Loucy (cell line): ENCODE measurements at regions not wholly inside any gene's neighbourhood (a gene's known extent, or its start where the extent isn't known, plus 50 kb on each side); places are given as distances from the start of the nearest gene placed in this dataset.

Experiments used
- H2AFZ ChIP-seq: fragments of 200-600 bp; sonication (generic); 2 replicates; pipeline ENCODE4 v1.6.0; 2016; ENCODE audit warnings: antibody characterized with exemption, mild to moderate bottlenecking, low read length, moderate library complexity
- H3F3A ChIP-seq: fragments of 200-600 bp; 2 replicates; pipeline ENCODE4 v1.6.0; 2016; ENCODE audit warnings: antibody characterized with exemption, low read depth, mild to moderate bottlenecking
- H3K27me3 ChIP-seq: fragments of 200-600 bp; sonication (generic); 2 replicates; pipeline ENCODE4 v1.6.1; 2014; ENCODE audit warnings: low read length, mild to moderate bottlenecking; ENCODE audit not compliant: insufficient read depth, poor library complexity, severe bottlenecking
- H3K36me3 ChIP-seq: fragments of 200-600 bp; sonication (generic); 2 replicates; pipeline ENCODE4 v1.6.1; 2016; ENCODE audit warnings: low read length; ENCODE audit not compliant: insufficient read depth
- H3K4me1 ChIP-seq: fragments of 200-600 bp; sonication (generic); 2 replicates; pipeline ENCODE4 v1.5.1; 2014; ENCODE audit warnings: low read length, mild to moderate bottlenecking; ENCODE audit not compliant: insufficient read depth, poor library complexity, severe bottlenecking
- H3K4me2 ChIP-seq: fragments of 200-600 bp; sonication (generic); 2 replicates; pipeline ENCODE4 v1.6.0; 2014; ENCODE audit warnings: antibody characterized with exemption, low read length, low read depth, mild to moderate bottlenecking; ENCODE audit not compliant: poor library complexity, severe bottlenecking
- H3K4me3 ChIP-seq: fragments of 200-600 bp; sonication (generic); 2 replicates; pipeline ENCODE4 v1.5.1; 2014; ENCODE audit warnings: low read length, mild to moderate bottlenecking, mixed read lengths; ENCODE audit not compliant: poor library complexity, severe bottlenecking
- H3K79me2 ChIP-seq: fragments of 200-600 bp; sonication (generic); 2 replicates; pipeline ENCODE4 v1.6.1; 2014; ENCODE audit warnings: low read length; ENCODE audit not compliant: insufficient read depth
- H3K9ac ChIP-seq: fragments of 200-600 bp; sonication (generic); 2 replicates; pipeline ENCODE4 v1.6.0; 2014; ENCODE audit warnings: mild to moderate bottlenecking, low read depth, low read length, moderate library complexity; ENCODE audit not compliant: poor library complexity, severe bottlenecking
- H3K9me2 ChIP-seq: fragments of 200-600 bp; sonication (generic); replicated peaks from 2 replicates; pipeline ENCODE4 v1.6.1; 2016; ENCODE audit warnings: low read depth, low read length, mixed read lengths
- H3K9me3 ChIP-seq: fragments of 200-600 bp; sonication (generic); 2 replicates; pipeline ENCODE4 v1.6.1; 2014; ENCODE audit warnings: mild to moderate bottlenecking, antibody characterized with exemption, low read length, low read depth; ENCODE audit not compliant: insufficient read depth
- H4K20me1 ChIP-seq: fragments of 200-600 bp; sonication (generic); 2 replicates; pipeline ENCODE4 v1.6.0; 2014; ENCODE audit warnings: antibody characterized with exemption, low read length, mild to moderate bottlenecking; ENCODE audit not compliant: insufficient read depth, poor library complexity, severe bottlenecking
- EZH2phosphoT487 ChIP-seq: fragments of 200-600 bp; IDR thresholded peaks from 2 replicates; pipeline ENCODE4 v1.6.1; 2018; ENCODE audit warnings: antibody characterized with exemption, mild to moderate bottlenecking, moderate library complexity, borderline replicate concordance
- TF ChIP-seq, protein P1 (sequence below): fragments of 200-600 bp; sonication (generic); conservative IDR thresholded peaks from 2 replicates; pipeline ENCODE4 v1.5.1; 2014; ENCODE audit warnings: mild to moderate bottlenecking, antibody characterized with exemption, low read length

DNA sequence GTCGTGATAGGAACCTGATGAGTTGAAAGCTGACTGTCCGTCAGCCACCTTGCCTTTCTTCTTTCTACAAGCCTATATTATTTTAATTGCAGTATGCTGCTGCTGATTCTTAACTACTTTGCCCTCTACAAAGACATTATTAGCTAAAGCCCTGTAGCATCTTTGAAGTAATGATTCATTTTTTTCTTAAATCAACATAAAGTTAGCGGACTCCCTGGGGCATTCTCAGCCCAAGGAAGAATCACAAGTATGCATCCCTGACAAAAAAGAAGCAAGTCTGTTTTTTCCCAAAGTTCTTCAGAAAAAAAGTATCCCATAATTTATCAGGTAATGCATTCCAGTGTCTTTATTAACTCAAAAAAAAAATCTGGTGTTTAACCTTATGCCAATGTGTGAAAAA lies 69.5 kb upstream of the TAS2R1 start:
- H2AFZ ChIP-seq = no peak overlapping the region
- no peak overlapping the region for H3K4me2 ChIP-seq
- H3K27me3 ChIP-seq = no peaks in the 10 kb centered on the region
- no peak overlapping the region for H3K4me3 ChIP-seq
- no peak overlapping the region for H3K9ac ChIP-seq
- H3K36me3 ChIP-seq = no peaks in the 10 kb centered on the region
- H3K9me2 ChIP-seq = no peaks in the 10 kb centered on the region
- H3F3A ChIP-seq = no peaks in the 10 kb centered on the region
- H3K4me1 ChIP-seq = no peaks in the 10 kb centered on the region
- no peak for TF ChIP-seq EZH2phosphoT487
- TF ChIP-seq, protein P1, sequence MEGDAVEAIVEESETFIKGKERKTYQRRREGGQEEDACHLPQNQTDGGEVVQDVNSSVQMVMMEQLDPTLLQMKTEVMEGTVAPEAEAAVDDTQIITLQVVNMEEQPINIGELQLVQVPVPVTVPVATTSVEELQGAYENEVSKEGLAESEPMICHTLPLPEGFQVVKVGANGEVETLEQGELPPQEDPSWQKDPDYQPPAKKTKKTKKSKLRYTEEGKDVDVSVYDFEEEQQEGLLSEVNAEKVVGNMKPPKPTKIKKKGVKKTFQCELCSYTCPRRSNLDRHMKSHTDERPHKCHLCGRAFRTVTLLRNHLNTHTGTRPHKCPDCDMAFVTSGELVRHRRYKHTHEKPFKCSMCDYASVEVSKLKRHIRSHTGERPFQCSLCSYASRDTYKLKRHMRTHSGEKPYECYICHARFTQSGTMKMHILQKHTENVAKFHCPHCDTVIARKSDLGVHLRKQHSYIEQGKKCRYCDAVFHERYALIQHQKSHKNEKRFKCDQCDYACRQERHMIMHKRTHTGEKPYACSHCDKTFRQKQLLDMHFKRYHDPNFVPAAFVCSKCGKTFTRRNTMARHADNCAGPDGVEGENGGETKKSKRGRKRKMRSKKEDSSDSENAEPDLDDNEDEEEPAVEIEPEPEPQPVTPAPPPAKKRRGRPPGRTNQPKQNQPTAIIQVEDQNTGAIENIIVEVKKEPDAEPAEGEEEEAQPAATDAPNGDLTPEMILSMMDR = no peak
- no peaks in the 10 kb centered on the region for H4K20me1 ChIP-seq
- H3K9me3 ChIP-seq = no peaks in the 10 kb centered on the region
- no peaks in the 10 kb centered on the region for H3K79me2 ChIP-seq

DNA sequence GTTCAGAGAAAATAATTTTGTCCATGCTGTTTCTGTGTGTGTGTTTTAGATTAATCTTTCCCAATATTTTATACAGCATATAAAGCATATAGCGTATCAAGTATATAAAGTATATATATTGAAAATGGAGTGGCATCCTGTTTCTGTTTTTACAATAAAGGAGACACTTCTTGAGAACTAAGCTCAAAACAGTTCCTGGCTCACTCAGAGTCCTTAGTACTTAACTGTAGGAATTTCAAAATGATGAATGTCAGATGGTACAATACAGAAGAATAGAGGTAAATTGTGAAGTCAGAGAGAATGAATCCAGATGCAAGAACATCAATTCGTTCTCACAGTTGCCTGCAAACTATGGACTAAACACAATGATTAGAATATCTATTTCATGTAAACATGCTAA lies 68.7 kb upstream of the TAS2R1 start:
- H3K9me2 ChIP-seq = no peaks in the 10 kb centered on the region
- no peak for TF ChIP-seq EZH2phosphoT487
- TF ChIP-seq, protein P1 = no peak
- H3F3A ChIP-seq = no peaks in the 10 kb centered on the region
- H3K4me2 ChIP-seq = no peak overlapping the region
- no peaks in the 10 kb centered on the region for H3K27me3 ChIP-seq
- no peaks in the 10 kb centered on the region for H4K20me1 ChIP-seq
- no peaks in the 10 kb centered on the region for H3K79me2 ChIP-seq
- no peak overlapping the region for H2AFZ ChIP-seq
- no peak overlapping the region for H3K9ac ChIP-seq
- no peaks in the 10 kb centered on the region for H3K9me3 ChIP-seq
- H3K36me3 ChIP-seq = no peaks in the 10 kb centered on the region
- no peak overlapping the region for H3K4me3 ChIP-seq
- H3K4me1 ChIP-seq = no peaks in the 10 kb centered on the region

DNA sequence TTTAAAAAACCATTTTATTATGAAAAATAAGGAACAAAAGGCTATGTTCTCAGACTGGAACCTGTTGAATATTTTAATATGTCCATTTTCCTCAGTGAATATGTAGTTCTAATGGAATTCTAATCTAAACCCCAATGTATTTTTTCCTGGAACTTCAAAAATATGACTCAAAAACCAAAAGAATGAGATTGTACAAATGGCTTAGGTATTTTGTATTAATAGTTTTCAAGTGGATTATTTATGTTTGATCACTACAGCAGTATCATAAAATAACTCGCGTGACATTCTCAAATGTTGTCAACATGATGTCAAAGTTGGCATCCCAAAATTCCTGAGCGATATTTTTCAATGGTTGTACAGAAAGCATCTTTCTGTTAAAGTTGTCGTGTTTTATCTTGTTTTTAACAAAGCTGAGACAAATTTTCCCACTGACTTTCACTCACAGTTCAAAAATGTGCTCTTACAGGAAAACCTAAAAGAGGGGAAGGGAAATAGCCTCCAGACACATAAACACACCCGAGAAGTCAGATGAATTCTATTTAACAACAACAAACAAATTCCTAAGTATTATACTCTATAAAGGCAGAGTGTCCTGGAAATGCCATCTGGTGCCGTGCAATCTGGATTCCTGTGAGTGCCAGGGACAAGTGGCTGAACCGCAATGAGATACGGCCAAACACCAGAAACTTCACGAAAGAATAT lies 68.1 kb upstream of the TAS2R1 start:
- TF ChIP-seq, protein P1 = no peak
- no peak for TF ChIP-seq EZH2phosphoT487
- H3K9me2 ChIP-seq = no peaks in the 10 kb centered on the region
- no peaks in the 10 kb centered on the region for H3K79me2 ChIP-seq
- no peaks in the 10 kb centered on the region for H3K4me1 ChIP-seq
- H3K9me3 ChIP-seq = no peaks in the 10 kb centered on the region
- H3K4me2 ChIP-seq = no peak overlapping the region
- H4K20me1 ChIP-seq = no peaks in the 10 kb centered on the region
- no peaks in the 10 kb centered on the region for H3F3A ChIP-seq
- H3K27me3 ChIP-seq = no peaks in the 10 kb centered on the region
- H3K36me3 ChIP-seq = no peaks in the 10 kb centered on the region
- H3K9ac ChIP-seq = no peak overlapping the region
- H3K4me3 ChIP-seq = no peak overlapping the region
- no peak overlapping the region for H2AFZ ChIP-seq
